ENCODE measurements at regions not wholly inside any gene's neighbourhood (a gene's known extent, or its start where the extent isn't known, plus 50 kb on each side); places are given as distances from the start of the nearest gene placed in this dataset.

GRCh38 chr15:87368511-87368910 lies 888.0 kb downstream of the NTRK3 start:
- TF ChIP-seq CTCF (IDR thresholded peaks at IDR 0.05) (no peak), POLR2A (IDR thresholded peaks at IDR 0.05) (no peak)

Measured in prostate gland (tissue), 2 donors.